ENCODE measurements at regions not wholly inside any gene's neighbourhood (a gene's known extent, or its start where the extent isn't known, plus 50 kb on each side); places are given as distances from the start of the nearest gene placed in this dataset.
A peak's percentile ranks its signal among the peaks of the same experiment; 100 is the strongest.

DNA sequence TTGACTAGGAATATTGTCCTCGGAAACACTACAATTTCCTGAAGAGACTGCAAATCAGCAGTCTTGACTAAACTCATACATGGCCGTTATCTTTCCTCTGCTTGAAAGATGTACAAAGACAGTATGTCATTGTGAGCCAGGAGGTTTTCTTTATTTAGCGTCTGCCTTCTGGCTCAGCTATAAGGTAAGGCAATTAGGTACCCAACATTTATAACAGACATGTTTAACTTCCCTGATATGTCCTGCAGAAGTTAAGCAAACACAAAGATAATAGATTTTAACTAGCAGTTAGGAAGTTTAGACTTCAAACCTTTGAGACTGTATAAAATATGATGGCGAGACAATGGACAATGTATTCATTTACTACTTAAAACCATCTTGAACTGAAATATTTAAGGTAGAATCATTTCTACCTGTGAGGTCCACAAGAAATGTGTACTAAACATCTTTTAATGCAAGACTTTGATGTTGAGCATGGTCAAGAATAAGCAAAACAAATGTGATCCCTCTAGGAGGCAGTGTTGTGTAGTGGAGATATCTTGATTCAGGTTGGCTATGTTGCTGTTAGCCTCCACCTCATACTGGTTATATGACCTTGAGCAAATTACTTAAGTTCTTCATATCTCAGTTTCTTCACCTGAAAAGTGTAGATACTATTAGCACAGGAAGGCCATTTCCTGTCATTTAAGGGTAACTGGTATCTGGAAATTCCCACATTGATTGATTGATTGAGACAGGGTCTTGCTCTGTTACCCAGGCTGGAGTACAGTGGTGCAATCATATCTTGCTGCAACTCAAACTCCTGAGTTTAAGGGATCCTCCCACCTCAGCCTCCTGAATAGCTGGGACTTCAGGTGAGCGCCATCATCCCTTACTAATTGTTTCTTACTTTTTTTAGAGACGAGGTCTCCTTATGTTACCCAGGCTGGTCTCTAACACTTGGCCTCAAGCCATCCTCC lies 96.3 kb upstream of the EEA1 start:
- Histone ChIP-seq H3K79me2 (ENCODE audit: low read length) (no peaks in the 10 kb centered on the region), H3K4me3 (ENCODE audit: low read length) (no peak overlapping the region), H3K4me2 (ENCODE audit: low read length) (no peak overlapping the region), H3F3A (ENCODE audit: low read length, unreplicated experiment) (no peaks in the 10 kb centered on the region), H3K36me3 (ENCODE audit: low read depth, low read length) (no peaks in the 10 kb centered on the region), H3K27me3 (ENCODE audit: low read length) (no peaks in the 10 kb centered on the region), H3K27ac (ENCODE audit: low read length) (no peak overlapping the region), H3K4me1 (ENCODE audit: insufficient read depth, low read length) (peaks cover 6% of the 10 kb centered on the region), H3K9me3 (ENCODE audit: low read length) (no peaks in the 10 kb centered on the region), H2AFZ (ENCODE audit: low read length) (no peak overlapping the region), H3K9me2 (replicated peaks; ENCODE audit: low read length) (no peaks in the 10 kb centered on the region), H3K9ac (ENCODE audit: low read length) (no peak overlapping the region), H4K20me1 (ENCODE audit: low read length) (no peaks in the 10 kb centered on the region)
- BruUV-seq (replicated peaks) = no TSS peak
- peak; percentile 72 for DNase-seq
- ChIA-PET CTCF (no interaction called here), POLR2A (ENCODE audit: unreplicated experiment) (no interaction called here)
- peak; percentile 84 for TF ChIP-seq CTCF (conservative IDR thresholded peaks at IDR 0.05; ENCODE audit: low read depth, low read length)
- TF ChIP-seq EZH2phosphoT487 (IDR thresholded peaks at IDR 0.05; ENCODE audit: borderline replicate concordance, low read length) = no peak
- intact Hi-C loops (cut with micrococcal nuclease) = loop anchor here (1.0 to 5.0 kb wide), 3 partner anchors 112 to 371 kb away; no protein-coding TSS in a partner anchor
- peak; percentile 79 for ATAC-seq

DNA sequence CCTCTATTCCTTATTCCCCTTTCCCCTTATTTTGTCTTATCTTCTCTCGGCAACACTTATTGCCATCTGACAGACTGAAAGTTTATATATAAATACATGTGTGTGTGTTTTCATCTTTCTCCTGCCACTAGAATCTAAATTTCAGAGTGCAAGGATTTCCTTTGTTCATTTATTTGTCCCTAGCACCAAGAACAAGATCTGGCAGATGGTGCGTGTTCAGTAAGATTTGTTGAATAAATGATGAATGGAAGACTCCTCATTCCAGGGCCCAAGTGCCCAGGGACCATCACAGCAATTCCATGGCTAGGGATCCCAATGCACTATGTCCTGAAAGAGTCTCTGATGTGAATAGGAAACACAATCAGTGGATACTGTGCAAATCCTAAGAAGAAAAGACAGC lies 97.9 kb upstream of the EEA1 start:
- ChIA-PET POLR2A (ENCODE audit: unreplicated experiment) (no interaction called here), CTCF (no interaction called here)
- intact Hi-C loops (cut with micrococcal nuclease) = loop anchor here (5.0 kb wide), 1 partner anchor 110 kb away; no protein-coding TSS in a partner anchor

More for the DNA sequence above, 97.9 kb upstream of the EEA1 start:
- H2AFZ ChIP-seq (ENCODE audit: low read length) = no peak overlapping the region
- H3K9me2 ChIP-seq (replicated peaks; ENCODE audit: low read length) = no peaks in the 10 kb centered on the region
- H3K79me2 ChIP-seq (ENCODE audit: low read length) = no peaks in the 10 kb centered on the region
- H3K4me2 ChIP-seq (ENCODE audit: low read length) = no peak overlapping the region
- no peaks in the 10 kb centered on the region for H3F3A ChIP-seq (ENCODE audit: low read length, unreplicated experiment)
- H3K27me3 ChIP-seq (ENCODE audit: low read length) = no peaks in the 10 kb centered on the region
- no peaks in the 10 kb centered on the region for H3K9me3 ChIP-seq (ENCODE audit: low read length)
- DNase-seq (no peak), ATAC-seq (no peak)
- TF ChIP-seq CTCF (conservative IDR thresholded peaks at IDR 0.05; ENCODE audit: low read depth, low read length) = no peak
- no peak for TF ChIP-seq EZH2phosphoT487 (IDR thresholded peaks at IDR 0.05; ENCODE audit: borderline replicate concordance, low read length)
- TF ChIP-seq EZH2 (IDR thresholded peaks at IDR 0.05; ENCODE audit: low read length, unreplicated experiment) = no peak
- no peak overlapping the region for H3K27ac ChIP-seq (ENCODE audit: low read length)
- H3K36me3 ChIP-seq (ENCODE audit: low read depth, low read length) = no peaks in the 10 kb centered on the region
- no peak overlapping the region for H3K4me3 ChIP-seq (ENCODE audit: low read length)
- no peak overlapping the region for H3K9ac ChIP-seq (ENCODE audit: low read length)
- H3K4me1 ChIP-seq (ENCODE audit: insufficient read depth, low read length) = no peaks in the 10 kb centered on the region
- BruUV-seq (replicated peaks) = no TSS peak
- H4K20me1 ChIP-seq (ENCODE audit: low read length) = no peaks in the 10 kb centered on the region

All from PC-3 (cell line).